Uterus (tissue), 3 donors: ENCODE measurements at regions not wholly inside any gene's neighbourhood (a gene's known extent, or its start where the extent isn't known, plus 50 kb on each side); places are given as distances from the start of the nearest gene placed in this dataset.
"Not testable (repeated sequence)": the region's sequence is repeated elsewhere in the genome, so short reads cannot be mapped to it uniquely, and the experiment has no call there.

Experiments
- DNase-seq, 2 donors: peaks; one replicate each; pipeline ENCODE4 v3.0.0-alpha.2; 2019 to 2020
- H3K27ac ChIP-seq, 2 donors: fragments of 200-600 bp; sonication (generic); 1 replicate in 1 of 2; 2 replicates in 1 of 2; pipeline ENCODE4 v1.5.1; 2016 to 2018
- H3K27me3 ChIP-seq, 2 donors: fragments of 200-600 bp; sonication (generic); one replicate each; pipeline ENCODE4 v1.5.1; 2018 to 2019; ENCODE audit warnings: control low read depth in 1 of 2
- H3K36me3 ChIP-seq, 2 donors: fragments of 200-600 bp; sonication (generic); one replicate each; pipeline ENCODE4 v1.5.1; 2019; ENCODE audit warnings: control low read depth in 1 of 2
- H3K4me1 ChIP-seq, 2 donors: fragments of 200-600 bp; sonication (generic); one replicate each; pipeline ENCODE4 v1.5.1; 2018 to 2019; ENCODE audit warnings: control low read depth in 1 of 2
- H3K4me3 ChIP-seq, 2 donors: fragments of 200-600 bp; sonication (generic); 1 replicate in 1 of 2; 2 replicates in 1 of 2; pipeline ENCODE4 v1.5.1; 2018 to 2019; ENCODE audit warnings: mild to moderate bottlenecking in 1 of 2
- H3K9me3 ChIP-seq, 2 donors: fragments of 200-600 bp; sonication (generic); one replicate each; pipeline ENCODE4 v1.5.1; 2019; ENCODE audit warnings: control low read depth in 1 of 2
- CTCF ChIP-seq, 4 experiments: fragments of 200-600 bp in 2 of 4; fragments of 450-650 bp in 2 of 4; sonication (generic) in 2 of 4; IDR thresholded peaks; one replicate each; pipeline ENCODE4 v1.5.1; 2016 to 2019; ENCODE audit warnings: antibody characterized with exemption in 4 of 4, mild to moderate bottlenecking in 2 of 4, moderate library complexity in 1 of 4
- POLR2A ChIP-seq, 2 donors: fragments of 450-650 bp; IDR thresholded peaks; one replicate each; pipeline ENCODE4 v1.6.1; 2016; ENCODE audit warnings: antibody characterized with exemption in 2 of 2, mild to moderate bottlenecking in 1 of 2, moderate library complexity in 1 of 2
- intact Hi-C: fragments of 100-400 bp; cut with DNase I; formaldehyde crosslinking; loops from one replicate; pipeline ENCODE4 v1.15.1; 2023; ENCODE audit warnings: low total_unique reads
- donor health status: DM: yes; HTN: yes; CAD: no.

- TF ChIP-seq CTCF (IDR thresholded peaks at IDR 0.05) (no peak), POLR2A (IDR thresholded peaks at IDR 0.05) (no peak)
- no peak for DNase-seq
- Histone ChIP-seq H3K9me3 (no peaks in the 10 kb centered on the region), H3K4me1 (no peaks in the 10 kb centered on the region), H3K36me3 (no peaks in the 10 kb centered on the region), H3K27me3 (no peaks in the 10 kb centered on the region), H3K4me3 (no peak overlapping the region), H3K27ac (no peak overlapping the region)
- intact Hi-C loops: no loop called here
These were observed 131.6 kb upstream of the ETV3 start for GRCh38 chr1:157269656-157270375.

- H3K36me3 ChIP-seq: no peaks in the 10 kb centered on the region
These were observed 124.7 kb upstream of the ETV3 start for GRCh38 chr1:157262891-157263290.

GRCh38 chr1:157262422-157262821, 124.2 kb upstream of the ETV3 start:
- no peaks in the 10 kb centered on the region for H3K4me1 ChIP-seq
- no peaks in the 10 kb centered on the region for H3K9me3 ChIP-seq
- intact Hi-C loops: no loop called here
- H3K4me3 ChIP-seq: no peak overlapping the region
- no peak for DNase-seq
- no peaks in the 10 kb centered on the region for H3K27me3 ChIP-seq
- no peak for TF ChIP-seq POLR2A (IDR thresholded peaks at IDR 0.05)
- TF ChIP-seq CTCF (IDR thresholded peaks at IDR 0.05): no peak
- no peaks in the 10 kb centered on the region for H3K36me3 ChIP-seq
- no peak overlapping the region for H3K27ac ChIP-seq

More at GRCh38 chr1:157262891-157263290, 124.7 kb upstream of the ETV3 start:
- TF ChIP-seq CTCF (IDR thresholded peaks at IDR 0.05): no peak
- no peak for TF ChIP-seq POLR2A (IDR thresholded peaks at IDR 0.05)
- Histone ChIP-seq H3K27ac (no peak overlapping the region), H3K4me1 (no peaks in the 10 kb centered on the region), H3K9me3 (no peaks in the 10 kb centered on the region), H3K4me3 (no peak overlapping the region), H3K27me3 (no peaks in the 10 kb centered on the region)
- no peak for DNase-seq
- intact Hi-C loops: no loop called here

GRCh38 chr1:157255891-157256290, 117.7 kb upstream of the ETV3 start:
- H3K4me3 ChIP-seq, H3K27me3 ChIP-seq, H3K9me3 ChIP-seq, H3K4me1 ChIP-seq, intact Hi-C loops, H3K36me3 ChIP-seq, DNase-seq, H3K27ac ChIP-seq: not testable (repeated sequence)

- intact Hi-C loops, H3K9me3 ChIP-seq, H3K36me3 ChIP-seq, H3K4me3 ChIP-seq, DNase-seq, H3K4me1 ChIP-seq, H3K27me3 ChIP-seq, H3K27ac ChIP-seq: not testable (repeated sequence)
These were observed 116.0 kb upstream of the ETV3 start for GRCh38 chr1:157254183-157254582.

GRCh38 chr1:157252473-157252872, 114.3 kb upstream of the ETV3 start:
- no peaks in the 10 kb centered on the region for H3K4me1 ChIP-seq
- DNase-seq: no peak
- no peak for TF ChIP-seq CTCF (IDR thresholded peaks at IDR 0.05)
- TF ChIP-seq POLR2A (IDR thresholded peaks at IDR 0.05): no peak

More at GRCh38 chr1:157252473-157252872, 114.3 kb upstream of the ETV3 start:
- H3K36me3 ChIP-seq: no peaks in the 10 kb centered on the region
- no peak overlapping the region for H3K27ac ChIP-seq
- no peaks in the 10 kb centered on the region for H3K27me3 ChIP-seq
- H3K9me3 ChIP-seq: no peaks in the 10 kb centered on the region
- intact Hi-C loops: no loop called here
- no peak overlapping the region for H3K4me3 ChIP-seq
